MG63 (cell line): ENCODE measurements at regions not wholly inside any gene's neighbourhood (a gene's known extent, or its start where the extent isn't known, plus 50 kb on each side); places are given as distances from the start of the nearest gene placed in this dataset.

Source experiments
- DNase-seq: peaks from one replicate; pipeline ENCODE4 v3.0.0-alpha.2; 2020
- H3K27me3 ChIP-seq: fragments of 250-450 bp; sonication (Bioruptor Pico); 2 replicates; pipeline ENCODE4 v1.5.1; 2020; ENCODE audit warnings: mild to moderate bottlenecking, moderate library complexity
- H3K36me3 ChIP-seq: fragments of 250-450 bp; sonication (Bioruptor Pico); 2 replicates; pipeline ENCODE4 v1.5.1; 2020; ENCODE audit warnings: mild to moderate bottlenecking, moderate library complexity
- H3K4me3 ChIP-seq: fragments of 250-450 bp; sonication (Bioruptor Pico); 2 replicates; pipeline ENCODE4 v1.5.1; 2020; ENCODE audit warnings: mild to moderate bottlenecking, moderate library complexity
- H3K9me3 ChIP-seq: fragments of 250-450 bp; sonication (Bioruptor Pico); 2 replicates; pipeline ENCODE4 v1.5.1; 2020; ENCODE audit warnings: mild to moderate bottlenecking, moderate library complexity

DNA sequence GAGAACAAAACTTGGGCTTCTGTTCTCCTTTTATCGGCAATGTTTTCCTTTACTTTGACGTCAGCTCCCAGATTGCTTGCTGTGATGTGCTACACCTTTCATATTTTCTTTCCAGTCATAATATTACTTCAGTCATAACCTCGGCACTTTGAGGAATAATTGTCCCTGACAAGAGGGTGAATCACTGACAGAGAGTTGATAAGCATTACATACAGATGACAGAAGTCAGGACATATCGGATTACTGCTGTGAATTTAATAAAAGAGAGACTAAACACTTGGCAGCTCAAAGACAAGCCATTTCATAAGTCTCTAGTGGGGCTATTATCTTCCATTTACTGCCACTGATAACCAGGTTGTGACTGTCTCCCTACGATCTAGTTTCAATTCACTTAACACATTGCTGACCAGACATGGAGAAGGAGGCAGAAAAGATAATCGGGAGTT is 362.1 kb upstream of the ARRDC4 start:
- no peak overlapping the region for H3K4me3 ChIP-seq
- H3K9me3 ChIP-seq: no peaks in the 10 kb centered on the region
- no peak for DNase-seq
- H3K36me3 ChIP-seq: no peaks in the 10 kb centered on the region
- no peaks in the 10 kb centered on the region for H3K27me3 ChIP-seq

DNA sequence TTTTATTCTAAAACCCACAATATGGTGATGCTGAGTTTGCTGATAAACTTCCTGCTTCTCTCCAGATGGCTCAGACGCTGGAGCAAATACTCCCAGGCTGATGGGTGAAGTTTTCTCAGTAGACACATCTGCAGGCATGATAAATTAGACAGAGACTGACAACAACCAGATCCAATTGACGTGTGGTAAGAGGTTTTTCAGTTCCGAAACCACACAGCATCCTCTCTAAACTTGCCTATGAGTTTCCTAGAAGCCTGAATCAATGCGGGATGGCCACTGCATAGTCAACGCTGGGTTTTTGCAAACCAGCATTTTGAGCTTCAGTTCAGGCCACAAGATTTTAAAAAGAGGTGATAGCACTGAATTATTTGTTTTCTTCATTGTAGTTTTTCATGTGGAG is 360.3 kb upstream of the ARRDC4 start:
- H3K36me3 ChIP-seq: no peaks in the 10 kb centered on the region
- no peaks in the 10 kb centered on the region for H3K9me3 ChIP-seq
- no peak overlapping the region for H3K4me3 ChIP-seq
- no peak for DNase-seq
- no peaks in the 10 kb centered on the region for H3K27me3 ChIP-seq

DNA sequence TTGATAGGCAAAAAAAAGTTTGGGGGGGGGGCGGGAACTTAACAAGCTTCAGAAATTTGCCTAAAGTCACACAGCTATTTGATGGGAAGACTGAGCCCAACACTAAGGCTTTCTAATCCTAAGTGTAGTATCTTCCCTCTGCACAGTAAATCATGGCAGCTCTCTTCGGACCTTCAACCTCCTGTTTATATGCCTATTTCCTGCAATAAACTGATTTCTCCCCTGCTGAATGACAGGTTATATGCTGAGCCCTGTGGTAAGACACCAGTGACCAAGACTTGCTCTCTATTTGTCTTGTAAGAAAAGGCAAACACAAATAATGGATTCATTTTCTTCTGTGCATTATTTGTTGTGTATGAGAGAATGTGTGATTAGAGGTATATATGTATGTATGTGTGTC is 355.8 kb upstream of the ARRDC4 start:
- Histone ChIP-seq H3K36me3 (no peaks in the 10 kb centered on the region), H3K9me3 (no peaks in the 10 kb centered on the region)

DNA sequence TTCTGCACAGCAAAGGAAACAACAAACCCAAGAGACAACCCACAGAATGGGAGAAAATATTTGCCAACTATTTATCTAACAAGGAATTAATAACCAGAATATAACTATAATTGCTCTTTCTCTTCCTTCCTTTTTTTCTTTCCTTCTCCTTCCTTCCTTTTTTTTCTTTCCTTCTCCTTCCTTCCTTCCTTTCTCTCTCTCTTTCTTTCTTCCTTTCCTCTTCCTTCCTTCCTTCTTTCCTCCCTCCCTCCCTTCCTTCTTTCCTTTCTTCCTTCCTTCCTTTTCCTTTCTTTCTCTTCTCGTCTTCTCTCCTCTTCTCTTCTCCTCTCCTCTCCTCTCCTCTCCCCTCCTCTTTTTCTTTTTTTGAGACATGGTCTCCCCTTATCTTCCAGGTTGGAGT is 345.4 kb upstream of the ARRDC4 start:
- Histone ChIP-seq H3K9me3 (peaks cover 3% of the 10 kb centered on the region; the same call in 1 of the 2 replicates), H3K27me3 (no peaks in the 10 kb centered on the region), H3K4me3 (no peak overlapping the region), H3K36me3 (no peaks in the 10 kb centered on the region)
- no peak for DNase-seq

More for the DNA sequence above, 355.8 kb upstream of the ARRDC4 start:
- DNase-seq: no peak
- H3K27me3 ChIP-seq: no peaks in the 10 kb centered on the region
- H3K4me3 ChIP-seq: no peak overlapping the region

DNA sequence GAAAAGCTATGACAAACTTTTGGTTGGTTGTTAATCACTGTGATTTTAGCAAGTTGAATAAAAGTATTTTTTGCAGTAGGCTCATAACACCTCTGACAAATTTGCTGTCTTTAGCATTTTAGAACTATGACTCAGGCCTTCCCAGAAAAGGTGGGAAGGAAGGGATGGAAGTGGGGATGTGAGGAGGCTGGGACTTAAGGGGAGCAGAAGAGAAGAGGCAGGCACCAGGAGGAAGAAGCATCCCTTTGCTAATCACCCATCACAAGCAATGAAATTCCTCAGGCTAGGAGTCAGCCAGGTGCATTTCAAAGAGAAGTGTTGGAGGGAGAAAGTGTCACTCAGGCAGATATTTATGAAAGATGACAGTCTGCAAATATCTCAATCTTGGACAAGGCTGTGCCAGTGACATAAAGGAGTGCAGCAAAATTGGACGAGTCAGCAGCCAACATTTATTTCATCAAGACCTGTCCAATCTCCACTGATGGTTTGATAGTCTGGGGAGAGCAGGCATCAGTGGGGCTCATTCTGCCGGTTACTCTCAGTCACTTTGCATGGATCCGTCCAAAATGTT is 337.3 kb upstream of the ARRDC4 start:
- Histone ChIP-seq H3K9me3 (no peaks in the 10 kb centered on the region), H3K36me3 (no peaks in the 10 kb centered on the region), H3K27me3 (no peaks in the 10 kb centered on the region; the same call in 1 of the 2 replicates), H3K4me3 (no peak overlapping the region)
- no peak for DNase-seq

DNA sequence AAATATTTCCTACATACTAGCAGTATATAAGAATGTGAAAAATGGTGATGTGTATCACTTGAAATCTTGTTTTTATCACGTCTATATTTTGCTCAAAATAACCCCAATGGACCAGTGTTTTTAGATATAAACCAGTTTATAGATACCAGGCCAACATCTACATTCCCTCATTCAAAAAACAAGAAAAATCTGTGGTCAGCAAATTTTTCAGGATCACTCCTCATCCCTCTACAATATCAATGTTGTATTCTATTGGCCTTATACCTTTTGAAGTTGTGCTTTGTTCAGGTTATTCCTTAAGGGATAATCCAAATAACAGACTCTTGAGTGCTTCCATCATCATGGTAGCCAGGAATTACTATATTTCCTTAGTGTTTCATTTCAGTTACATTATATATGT is 332.9 kb upstream of the ARRDC4 start:
- Histone ChIP-seq H3K27me3 (no peaks in the 10 kb centered on the region; the same call in 1 of the 2 replicates), H3K36me3 (no peaks in the 10 kb centered on the region), H3K9me3 (no peaks in the 10 kb centered on the region), H3K4me3 (no peak overlapping the region)
- DNase-seq: no peak

DNA sequence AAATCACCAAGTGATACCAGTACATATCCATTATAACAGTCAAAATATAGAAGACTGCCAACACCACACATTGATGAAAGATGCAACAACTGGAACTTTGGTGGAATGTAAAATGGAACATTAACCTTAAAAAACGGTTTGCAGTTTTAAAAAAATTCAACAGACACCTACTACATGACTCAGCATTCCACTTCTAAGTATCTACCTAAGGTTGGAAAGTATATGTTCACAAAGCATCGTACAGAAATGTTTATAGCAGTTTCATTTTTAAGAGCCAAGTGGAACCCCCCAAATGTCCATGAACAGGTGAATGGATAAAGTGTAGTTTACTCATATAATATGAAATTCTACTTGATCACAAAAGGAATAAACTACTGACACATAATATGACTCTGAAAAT is 314.7 kb upstream of the ARRDC4 start:
- no peaks in the 10 kb centered on the region for H3K36me3 ChIP-seq
- no peak overlapping the region for H3K4me3 ChIP-seq
- H3K9me3 ChIP-seq: no peaks in the 10 kb centered on the region
- H3K27me3 ChIP-seq: no peaks in the 10 kb centered on the region
- no peak for DNase-seq

DNA sequence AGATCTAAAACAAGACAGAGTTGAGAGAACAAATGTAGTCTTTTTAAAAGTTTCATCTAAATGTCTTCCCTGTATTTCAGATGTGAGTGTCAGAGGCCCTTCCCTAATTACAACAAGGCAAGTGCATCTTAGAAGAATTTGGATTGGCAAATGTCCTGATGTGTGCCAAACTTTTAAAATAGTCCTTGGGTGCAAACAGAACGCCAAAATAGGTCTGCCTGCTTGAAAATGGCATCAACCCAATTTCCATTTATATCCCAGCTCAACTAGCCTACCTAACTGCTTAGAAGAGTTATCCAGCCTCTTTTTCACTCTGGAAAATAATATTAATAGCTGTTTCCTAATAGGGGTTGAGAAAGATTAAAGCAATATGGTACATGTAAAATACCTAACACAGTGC is 311.8 kb upstream of the ARRDC4 start:
- no peak overlapping the region for H3K4me3 ChIP-seq
- DNase-seq: no peak
- H3K9me3 ChIP-seq: no peaks in the 10 kb centered on the region
- H3K36me3 ChIP-seq: no peaks in the 10 kb centered on the region
- no peaks in the 10 kb centered on the region for H3K27me3 ChIP-seq

DNA sequence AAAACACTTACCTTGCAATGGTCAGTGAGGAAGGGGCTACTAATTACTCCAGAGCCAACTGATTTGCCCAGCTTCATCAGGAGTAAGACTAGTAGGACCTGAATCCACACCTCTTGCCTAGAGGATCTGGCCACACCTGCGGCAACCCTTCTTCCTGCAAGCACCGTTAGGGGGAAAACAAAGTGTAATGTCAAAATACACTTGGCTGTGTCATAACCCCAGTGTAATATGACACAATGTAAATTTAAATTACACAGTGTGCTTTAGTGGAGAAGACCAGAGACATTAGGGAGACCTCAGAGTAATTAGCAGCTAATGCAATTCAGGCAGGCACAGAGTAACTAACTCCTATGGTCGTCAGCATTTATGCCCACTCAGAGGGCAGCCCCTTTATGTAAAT is 308.5 kb upstream of the ARRDC4 start:
- Histone ChIP-seq H3K4me3 (no peak overlapping the region), H3K9me3 (no peaks in the 10 kb centered on the region), H3K36me3 (no peaks in the 10 kb centered on the region), H3K27me3 (no peaks in the 10 kb centered on the region)
- DNase-seq: no peak

DNA sequence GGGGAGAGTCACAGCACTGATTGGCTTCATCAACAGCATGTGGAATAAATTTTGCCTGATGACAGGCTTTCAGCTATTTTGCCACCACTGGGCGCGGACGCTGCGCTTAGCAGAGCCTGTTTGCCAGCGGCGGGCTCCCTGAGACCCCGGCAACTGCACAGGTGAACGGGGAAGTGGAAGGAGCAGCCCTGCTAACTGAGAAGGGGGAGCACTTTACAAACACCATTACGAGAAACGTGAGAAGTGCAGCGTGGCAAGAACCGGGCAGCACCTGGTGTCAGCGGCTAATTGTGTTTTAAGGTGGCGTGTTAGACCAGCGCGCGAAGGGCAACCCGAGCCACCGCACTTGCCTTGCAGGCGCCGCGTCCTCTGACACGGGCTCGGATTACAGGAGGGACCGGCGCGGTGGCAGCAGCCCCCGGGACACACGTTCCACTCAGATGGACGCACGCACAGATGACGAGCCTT is 307.8 kb upstream of the ARRDC4 start:
- Histone ChIP-seq H3K36me3 (no peaks in the 10 kb centered on the region), H3K4me3 (peak overlapping the region; percentile 31), H3K9me3 (no peaks in the 10 kb centered on the region), H3K27me3 (no peaks in the 10 kb centered on the region)
- peak; percentile 8 for DNase-seq

DNA sequence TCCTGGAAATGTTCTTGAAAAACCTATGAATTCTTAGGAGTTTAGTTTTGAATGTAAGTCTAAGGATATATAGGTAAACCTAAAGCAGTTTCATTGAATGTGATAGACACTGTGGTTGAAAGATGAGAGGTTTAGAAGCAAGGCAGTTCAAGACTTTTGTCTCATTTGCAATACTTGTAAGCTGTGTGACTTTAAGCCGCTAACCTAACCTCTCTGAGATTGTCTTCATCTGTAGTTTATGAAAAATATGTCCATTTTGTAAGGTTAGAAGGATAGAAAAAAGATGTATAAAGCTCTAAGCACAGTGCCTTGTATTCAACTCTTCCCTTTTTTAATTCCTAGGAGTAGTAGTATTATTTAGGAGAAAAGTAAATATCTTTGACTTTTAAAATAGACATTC is 306.6 kb upstream of the ARRDC4 start:
- Histone ChIP-seq H3K36me3 (no peaks in the 10 kb centered on the region), H3K4me3 (no peak overlapping the region), H3K9me3 (no peaks in the 10 kb centered on the region), H3K27me3 (no peaks in the 10 kb centered on the region)
- DNase-seq: no peak

DNA sequence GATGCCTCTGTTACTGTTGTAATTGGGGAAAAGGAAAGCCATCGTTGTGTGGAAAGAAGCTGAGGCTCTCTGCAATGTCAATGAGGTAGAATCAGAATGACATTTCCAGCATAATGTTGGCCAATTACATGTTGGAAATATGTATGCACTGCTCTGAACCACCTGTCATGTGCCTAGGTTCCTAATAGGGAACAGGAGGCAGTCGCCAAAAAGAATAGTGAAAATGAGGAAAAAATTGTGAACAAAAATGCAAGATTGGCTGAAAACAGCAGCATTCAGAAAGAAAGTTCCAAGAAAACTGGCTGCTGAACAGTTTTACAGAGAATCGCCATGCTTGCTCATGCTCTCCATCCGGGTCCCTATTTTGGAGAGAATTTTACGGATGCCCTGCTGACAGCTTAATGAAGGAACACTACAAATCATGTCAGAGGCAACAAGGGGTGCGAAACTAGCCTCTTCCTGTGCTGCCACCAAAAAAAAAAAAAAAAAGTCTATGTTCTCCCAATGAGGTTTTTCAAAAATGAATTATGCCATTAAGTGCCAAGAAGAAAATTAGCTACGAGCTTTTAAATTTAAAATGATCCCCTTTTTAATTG is 305.9 kb upstream of the ARRDC4 start:
- H3K36me3 ChIP-seq: no peaks in the 10 kb centered on the region
- no peak for DNase-seq
- H3K27me3 ChIP-seq: no peaks in the 10 kb centered on the region
- no peak overlapping the region for H3K4me3 ChIP-seq
- no peaks in the 10 kb centered on the region for H3K9me3 ChIP-seq

DNA sequence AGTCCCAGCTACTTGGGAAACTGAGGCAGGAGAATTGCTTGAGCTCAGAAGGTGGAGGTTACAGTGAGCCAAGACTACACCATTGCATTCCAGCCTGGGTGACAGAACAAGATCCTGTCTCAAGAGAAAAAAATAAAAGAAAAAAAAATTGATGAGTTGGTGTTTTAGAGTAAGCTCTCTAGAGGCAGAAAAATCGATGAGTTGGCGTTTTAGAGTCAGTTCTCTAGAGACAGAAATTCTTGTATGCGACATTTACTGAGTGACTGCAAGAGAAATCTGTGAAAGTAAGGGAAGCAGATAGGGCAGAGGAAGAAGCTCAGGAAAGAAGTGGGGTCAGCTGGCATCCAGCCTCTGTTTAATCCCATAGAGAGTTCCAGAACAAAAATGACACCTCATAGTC is 298.7 kb upstream of the ARRDC4 start:
- Histone ChIP-seq H3K9me3 (no peaks in the 10 kb centered on the region), H3K4me3 (no peak overlapping the region), H3K27me3 (no peaks in the 10 kb centered on the region), H3K36me3 (no peaks in the 10 kb centered on the region)
- DNase-seq: no peak

DNA sequence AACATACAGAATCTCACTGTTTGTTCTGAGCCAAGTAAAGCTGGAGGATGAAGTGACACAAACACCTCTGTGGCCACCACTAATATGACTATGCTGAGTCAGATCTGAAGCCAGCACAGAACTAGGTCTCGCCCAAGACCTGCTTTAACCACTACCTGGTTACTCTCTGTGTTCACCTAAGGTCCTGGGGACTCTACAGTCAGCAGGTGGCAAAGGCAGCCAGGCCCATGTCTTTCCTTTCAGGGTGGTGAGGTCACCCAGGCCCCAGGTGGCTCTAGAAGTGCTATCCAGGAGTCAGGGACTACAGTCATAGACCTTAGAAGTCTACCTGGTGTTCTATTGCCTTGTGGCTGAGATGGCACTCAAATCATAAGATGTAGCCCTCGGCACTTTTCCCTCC is 287.9 kb upstream of the ARRDC4 start:
- H3K4me3 ChIP-seq: no peak overlapping the region
- no peaks in the 10 kb centered on the region for H3K27me3 ChIP-seq
- no peak for DNase-seq
- no peaks in the 10 kb centered on the region for H3K9me3 ChIP-seq
- no peaks in the 10 kb centered on the region for H3K36me3 ChIP-seq

DNA sequence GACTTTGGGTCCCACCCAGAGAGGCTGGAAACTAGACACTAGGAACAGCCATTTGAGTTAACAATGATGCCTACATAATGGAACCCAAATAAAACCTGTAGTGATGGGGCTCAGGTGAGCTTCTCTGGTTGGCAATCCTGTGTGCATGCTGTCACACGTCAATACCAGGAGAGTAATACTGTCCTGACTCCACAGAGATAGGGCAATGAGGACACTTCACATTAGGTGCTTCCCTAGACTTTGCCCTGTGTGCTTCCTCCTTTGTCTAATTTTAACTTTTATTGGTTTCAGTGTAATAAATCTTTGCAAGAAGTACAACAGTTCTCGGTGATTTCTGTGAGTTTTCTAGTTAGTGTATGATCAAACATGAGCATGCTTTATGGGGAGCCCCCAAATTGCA is 281.8 kb upstream of the ARRDC4 start:
- H3K27me3 ChIP-seq: no peaks in the 10 kb centered on the region
- H3K9me3 ChIP-seq: no peaks in the 10 kb centered on the region
- no peak overlapping the region for H3K4me3 ChIP-seq
- no peak for DNase-seq
- H3K36me3 ChIP-seq: no peaks in the 10 kb centered on the region

DNA sequence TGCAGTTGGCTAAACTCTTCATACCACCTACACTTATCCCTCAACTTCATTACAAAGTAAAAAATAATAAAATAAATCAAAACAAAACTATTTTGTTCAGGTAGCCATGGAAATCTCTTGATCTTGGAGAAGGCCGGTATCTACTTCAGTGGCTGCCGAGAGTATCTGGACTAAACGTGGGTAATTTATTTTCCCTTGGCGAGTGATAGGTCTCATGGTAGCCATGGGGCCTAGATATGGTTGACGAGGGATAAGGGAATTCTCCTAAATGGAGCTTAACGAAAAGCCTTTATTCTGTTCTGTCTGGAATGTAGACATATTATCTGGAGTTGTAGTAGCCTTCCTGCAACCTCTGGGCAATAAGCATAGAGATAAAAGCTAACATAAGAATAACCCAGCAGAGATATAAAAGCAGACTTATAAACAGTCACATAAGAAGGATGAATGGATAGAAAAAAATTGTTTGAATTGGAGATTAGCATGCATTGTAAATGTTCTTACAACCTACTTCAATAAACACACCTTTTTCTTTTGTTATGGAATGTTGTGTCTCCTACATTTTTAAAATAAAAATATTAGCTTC is 281.3 kb upstream of the ARRDC4 start:
- H3K9me3 ChIP-seq: no peaks in the 10 kb centered on the region
- no peaks in the 10 kb centered on the region for H3K36me3 ChIP-seq
- no peak for DNase-seq
- 0 out of 2 replicates have a peak, but pooled peaks cover 2% of the 10 kb centered on the region for H3K27me3 ChIP-seq
- H3K4me3 ChIP-seq: no peak overlapping the region

DNA sequence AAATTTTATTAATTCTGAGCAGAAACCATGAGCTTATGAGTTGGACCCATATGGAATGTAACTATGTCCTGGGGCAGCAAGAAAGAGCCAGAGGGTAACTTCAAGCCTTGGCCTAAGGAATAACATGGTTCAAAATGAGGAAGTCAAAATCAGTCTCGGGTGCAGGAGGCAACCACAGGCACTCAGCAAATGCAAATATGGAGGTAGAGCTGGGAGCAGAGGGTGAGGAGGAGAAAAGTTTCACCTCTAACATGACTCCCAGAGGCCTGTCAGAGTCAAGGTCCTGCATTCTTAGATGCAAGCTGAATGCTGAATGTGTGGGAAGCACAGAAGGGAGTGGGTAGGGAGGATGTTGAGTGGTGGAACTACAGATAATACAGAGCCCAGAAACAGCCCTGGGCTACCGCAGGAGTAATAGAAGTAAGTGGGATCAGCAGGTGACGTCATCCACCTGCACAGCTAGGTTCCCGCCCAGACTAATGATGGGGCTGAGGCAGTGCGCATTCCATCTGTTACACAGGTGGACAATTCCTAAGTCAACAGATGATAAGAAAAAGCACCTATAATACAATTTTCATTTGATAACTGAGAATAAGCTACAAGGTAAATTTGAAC is 279.8 kb upstream of the ARRDC4 start:
- Histone ChIP-seq H3K9me3 (no peaks in the 10 kb centered on the region), H3K27me3 (0 out of 2 replicates have a peak, but pooled peaks cover 2% of the 10 kb centered on the region), H3K4me3 (no peak overlapping the region), H3K36me3 (no peaks in the 10 kb centered on the region)
- no peak for DNase-seq

DNA sequence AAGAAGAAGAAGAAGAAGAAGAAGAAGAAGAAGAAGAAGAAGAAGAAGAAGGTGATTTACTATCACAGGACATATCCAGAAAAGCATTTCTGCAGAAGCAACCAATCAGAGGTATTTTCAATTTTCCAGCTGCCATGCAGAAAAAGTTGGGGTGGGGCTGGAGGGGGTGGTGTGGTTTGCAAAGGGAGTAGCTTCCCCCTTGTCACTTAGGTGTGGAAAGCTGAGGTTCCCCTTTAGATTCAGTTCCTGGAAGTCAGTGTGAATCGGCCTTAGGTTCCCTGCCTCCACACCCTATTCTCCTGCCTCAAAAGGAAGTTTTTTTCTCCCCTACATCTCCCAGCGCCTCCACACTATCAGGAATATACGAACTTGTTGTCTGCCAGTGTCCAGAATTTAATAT is 276.7 kb upstream of the ARRDC4 start:
- no peaks in the 10 kb centered on the region for H3K9me3 ChIP-seq
- 0 out of 2 replicates have a peak, but pooled peaks cover 2% of the 10 kb centered on the region for H3K27me3 ChIP-seq
- H3K36me3 ChIP-seq: no peaks in the 10 kb centered on the region
- no peak for DNase-seq
- no peak overlapping the region for H3K4me3 ChIP-seq
